Fibroblast of villous mesenchyme (primary cell): ENCODE measurements at regions not wholly inside any gene's neighbourhood (a gene's known extent, or its start where the extent isn't known, plus 50 kb on each side); places are given as distances from the start of the nearest gene placed in this dataset.

Experiments used
- DNase-seq: peaks from one replicate; pipeline ENCODE4 v3.0.0-alpha.2; 2010; ENCODE audit warnings: low read depth
- H3K4me3 ChIP-seq: 2 replicates; pipeline ENCODE4 v1.5.1; 2011; ENCODE audit warnings: low read depth, mild to moderate bottlenecking, low read length
- CTCF ChIP-seq: IDR thresholded peaks from 2 replicates; pipeline ENCODE4 v1.5.1; 2012; ENCODE audit warnings: low read depth, mild to moderate bottlenecking, low read length; ENCODE audit not compliant: insufficient read depth

- no peak for DNase-seq
- H3K4me3 ChIP-seq = no peak overlapping the region
- TF ChIP-seq CTCF = no peak
Observed at GRCh38 chr18:26696786-26697185, 148.4 kb upstream of the KCTD1 start.

GRCh38 chr18:26696308-26696707, 148.0 kb upstream of the KCTD1 start:
- no peak overlapping the region for H3K4me3 ChIP-seq
- no peak for DNase-seq
- TF ChIP-seq CTCF = no peak

- DNase-seq = no peak
- H3K4me3 ChIP-seq = no peak overlapping the region
- no peak for TF ChIP-seq CTCF
Observed at GRCh38 chr18:26689226-26689879, 141.0 kb upstream of the KCTD1 start.

- no peak for TF ChIP-seq CTCF
- no peak overlapping the region for H3K4me3 ChIP-seq
- no peak for DNase-seq
Observed at GRCh38 chr18:26686532-26686931, 138.2 kb upstream of the KCTD1 start.

DNA sequence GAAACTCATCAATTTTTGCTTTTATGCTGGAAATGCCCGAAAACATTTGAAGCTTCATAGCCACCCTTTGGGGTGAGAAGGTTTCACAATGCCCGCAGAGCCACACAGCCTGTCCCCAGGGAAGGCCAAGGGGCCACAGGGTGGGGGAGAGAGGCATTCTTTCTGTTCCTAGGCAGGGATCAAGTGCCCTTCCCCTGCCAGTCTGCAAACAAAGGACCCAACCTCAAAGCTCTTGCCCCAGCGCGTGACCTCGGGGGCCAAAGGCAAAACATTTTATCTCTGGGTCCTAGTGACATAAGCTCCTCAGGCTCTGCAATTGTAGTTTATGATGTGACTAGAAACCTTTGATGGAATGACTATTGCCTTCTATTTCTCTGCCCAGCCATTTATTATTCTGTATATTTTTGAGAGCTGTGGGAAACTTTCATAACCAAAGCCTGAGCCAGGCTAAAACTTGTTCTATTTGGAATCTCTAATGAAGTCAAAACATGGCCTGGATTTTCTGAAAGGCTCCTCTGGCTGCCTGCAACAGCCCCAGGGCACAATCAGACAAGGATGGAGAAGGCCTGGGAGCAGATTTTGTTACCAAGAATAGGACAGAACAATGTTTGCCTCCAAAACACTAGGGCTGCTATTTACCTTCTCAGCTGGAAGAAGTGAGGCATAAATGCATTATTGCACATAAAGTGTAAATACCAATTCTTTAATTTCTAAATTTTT, 137.2 kb upstream of the KCTD1 start:
- DNase-seq = no peak
- TF ChIP-seq CTCF = no peak

GRCh38 chr18:26677957-26678356, 129.6 kb upstream of the KCTD1 start:
- no peak for DNase-seq
- TF ChIP-seq CTCF = no peak
- H3K4me3 ChIP-seq = no peak overlapping the region

More for the DNA sequence above, 137.2 kb upstream of the KCTD1 start:
- H3K4me3 ChIP-seq = no peak overlapping the region
